ENCODE measurements at regions not wholly inside any gene's neighbourhood (a gene's known extent, or its start where the extent isn't known, plus 50 kb on each side); places are given as distances from the start of the nearest gene placed in this dataset.

DNA sequence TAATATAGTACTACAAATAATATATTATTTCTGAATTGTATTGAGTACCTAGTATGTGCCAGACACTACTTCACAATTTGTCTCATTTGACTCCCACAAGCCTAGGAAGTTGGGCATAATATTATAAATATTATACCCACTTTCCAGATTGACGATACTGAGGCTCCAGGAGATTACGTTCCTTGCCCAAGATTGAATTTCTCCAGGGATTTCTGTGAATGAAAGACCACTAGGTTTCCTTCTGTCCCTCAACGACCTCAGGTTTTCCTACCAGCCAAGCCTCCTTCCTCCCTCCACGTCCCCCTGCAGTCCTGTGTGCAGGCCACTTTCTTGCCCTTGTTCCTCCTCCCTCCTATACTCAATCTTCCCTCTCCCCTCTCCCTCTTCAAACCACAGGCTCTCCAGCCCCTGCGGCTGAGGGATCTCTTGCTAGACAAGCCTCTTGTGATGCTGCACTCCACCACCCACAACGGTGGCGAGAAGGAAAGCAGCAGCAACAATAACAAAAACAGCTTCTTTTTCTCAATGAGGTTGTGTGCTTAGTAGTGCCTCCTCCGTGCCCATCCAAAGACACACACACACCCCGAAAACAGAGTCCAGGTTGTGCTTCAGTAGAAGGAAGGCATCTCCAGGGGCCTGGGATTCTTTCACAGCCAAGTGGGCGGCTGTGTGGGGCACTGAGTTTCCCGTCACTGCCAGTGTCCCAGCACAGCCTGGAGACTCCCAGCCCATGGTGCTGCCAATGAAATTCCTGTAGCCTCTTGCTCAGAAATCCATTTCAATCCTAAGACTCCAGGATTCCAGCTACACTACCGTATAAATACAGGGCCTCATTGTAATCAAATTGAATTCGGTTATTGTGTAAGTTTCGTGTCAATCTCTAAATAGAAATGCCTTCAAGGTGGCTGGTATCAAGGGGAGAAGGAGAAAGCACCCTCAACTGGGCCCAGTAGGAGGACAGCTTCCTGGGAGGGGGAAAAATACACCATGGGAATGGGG, 94.4 kb downstream of the NCR2 start:
- no peak for DNase-seq

DNA sequence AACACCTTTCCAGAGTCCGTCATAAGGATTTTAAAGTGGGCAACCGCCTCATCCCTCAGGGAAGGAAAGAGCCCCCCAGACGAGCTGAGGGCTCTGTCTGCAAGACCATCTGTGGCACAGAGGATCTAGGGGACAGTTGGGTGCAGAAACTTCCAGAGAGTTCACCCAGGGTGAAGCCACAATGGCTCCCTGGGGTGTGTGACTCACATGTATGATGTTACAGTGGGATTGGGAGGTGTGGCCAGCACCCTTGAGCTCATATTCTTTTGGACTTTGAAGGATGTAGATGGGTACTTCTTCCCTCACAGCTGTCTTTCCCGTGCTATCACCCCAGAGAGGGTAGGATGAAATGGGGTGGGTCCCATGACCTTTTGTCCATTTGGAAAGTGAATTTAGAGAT, 95.5 kb downstream of the NCR2 start:
- DNase-seq, result no peak

DNA sequence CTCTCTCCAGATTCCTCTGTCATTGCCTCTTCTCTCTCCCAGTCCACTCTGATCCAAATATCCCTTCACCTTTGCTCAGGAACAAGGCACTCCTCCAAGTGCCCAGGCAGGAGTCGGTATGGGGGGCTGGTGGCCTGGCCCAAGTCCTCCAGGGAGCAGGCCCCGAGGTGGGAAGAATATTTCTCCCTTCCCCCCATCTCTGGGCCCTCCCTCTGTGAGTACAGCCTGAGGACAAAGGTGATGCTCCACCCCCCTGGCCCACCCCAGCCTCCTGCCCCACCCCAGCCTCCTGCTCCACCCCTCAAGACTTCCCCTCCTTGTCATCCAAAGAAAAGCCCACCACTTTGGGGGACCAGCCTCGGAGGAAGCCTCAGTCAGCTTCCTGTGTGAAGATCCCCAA, 96.9 kb downstream of the NCR2 start:
- no peak for DNase-seq

GRCh38 chr6:41434803-41435481, 99.5 kb downstream of the NCR2 start:
- DNase-seq, result no peak

DNA sequence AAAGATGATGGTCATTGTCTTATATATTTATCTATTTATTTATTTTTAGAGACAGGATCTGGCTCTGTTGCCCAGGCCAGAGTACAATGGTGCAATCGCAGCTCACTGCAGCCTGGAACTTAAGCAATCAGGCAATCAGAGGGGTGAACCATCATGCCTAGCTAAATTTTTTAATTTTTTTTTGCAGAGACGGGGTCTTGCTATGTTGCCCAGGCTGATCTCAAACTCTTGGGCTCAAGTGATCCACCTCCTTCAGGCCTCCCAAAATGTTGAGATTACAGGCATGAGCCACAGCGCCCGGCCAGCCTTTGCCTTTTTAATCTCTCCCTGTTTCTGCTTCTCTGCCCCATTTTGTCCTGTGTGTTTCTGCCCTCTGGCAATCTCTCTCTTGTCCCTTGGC, 102.2 kb downstream of the NCR2 start:
- no peak for DNase-seq

DNA sequence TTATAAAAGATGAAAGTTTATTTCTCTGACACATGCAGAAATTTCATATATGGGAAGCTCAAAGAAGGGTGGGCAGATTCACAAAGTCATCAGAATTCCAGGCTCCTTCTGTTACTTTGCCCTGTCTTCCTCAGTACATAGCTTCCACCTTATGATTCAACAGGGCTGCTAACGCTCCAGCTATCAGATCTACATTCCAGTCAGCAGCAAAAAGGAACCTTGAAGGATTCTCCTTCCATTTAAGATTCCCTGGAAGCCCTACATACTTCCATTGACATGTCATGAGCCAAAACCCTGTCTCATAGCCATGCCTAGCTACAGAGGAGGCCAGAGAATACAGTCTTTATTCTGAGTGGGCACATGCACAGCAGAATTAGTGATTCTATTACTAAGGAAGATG, 103.3 kb downstream of the NCR2 start:
- no peak for DNase-seq

DNA sequence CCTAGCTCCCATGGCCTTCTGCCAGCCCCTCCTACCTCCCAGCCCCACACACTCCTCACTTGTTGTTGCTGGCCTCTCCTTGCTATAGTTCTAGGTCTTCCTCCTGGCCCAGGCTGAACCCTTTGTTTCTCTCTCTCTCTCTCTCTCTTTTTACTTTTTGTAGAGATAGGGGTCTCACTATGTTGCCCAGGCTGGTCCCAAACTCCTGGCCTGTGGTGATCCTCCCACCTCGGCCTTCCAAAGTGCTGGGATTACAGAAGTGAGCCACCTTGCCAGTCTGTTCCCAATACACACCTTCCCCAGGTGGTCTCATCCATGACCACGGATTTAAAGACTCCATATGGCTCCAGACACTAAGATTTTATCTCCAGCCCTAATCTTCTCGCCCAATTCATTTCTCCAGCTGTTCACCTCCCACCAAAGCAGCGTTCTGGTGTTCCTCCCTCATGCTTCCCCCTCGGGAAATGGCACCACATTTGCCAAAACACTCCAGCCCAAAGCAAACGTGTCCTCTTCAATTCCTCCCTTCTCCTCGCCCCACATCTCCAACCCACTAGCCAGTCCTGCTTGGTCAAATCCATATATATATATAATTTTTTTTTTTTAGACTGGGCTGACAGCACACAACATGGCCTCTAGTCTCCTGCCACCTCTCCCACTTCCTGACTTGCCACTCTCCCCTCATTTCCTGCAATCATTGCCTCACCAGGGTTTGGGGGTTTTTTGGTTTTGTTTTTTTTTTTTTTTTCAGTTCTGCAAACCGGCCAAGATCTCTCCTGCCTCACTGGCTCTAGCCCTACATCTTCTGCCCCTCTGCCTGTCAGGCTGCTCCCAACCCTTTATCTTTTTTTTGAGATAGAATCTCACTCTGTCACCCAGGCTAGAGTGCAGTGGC, 104.4 kb downstream of the NCR2 start:
- no peak for DNase-seq

DNA sequence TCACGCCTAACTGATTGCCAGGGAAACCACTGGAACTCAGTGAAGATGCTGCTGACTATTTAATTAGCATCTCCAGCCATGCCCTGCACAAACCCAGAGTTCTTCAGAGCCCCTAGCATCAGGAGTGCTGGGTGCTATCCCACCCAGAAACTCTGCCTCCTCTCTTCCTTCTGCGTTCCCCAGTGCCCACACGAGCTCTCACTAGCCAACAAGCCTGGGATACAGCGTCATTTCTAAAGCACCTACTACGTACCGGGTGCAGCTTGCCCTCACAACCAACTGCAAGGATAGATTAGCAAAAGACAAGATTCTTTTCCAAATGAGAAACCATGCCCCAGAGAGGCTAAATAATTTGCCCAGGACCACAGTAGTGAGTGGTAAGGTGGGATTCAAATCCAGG, 105.2 kb upstream of the FOXP4 start:
- DNase-seq, result no peak

GRCh38 chr6:41441598-41442351, 104.4 kb upstream of the FOXP4 start:
- DNase-seq, result no peak

DNA sequence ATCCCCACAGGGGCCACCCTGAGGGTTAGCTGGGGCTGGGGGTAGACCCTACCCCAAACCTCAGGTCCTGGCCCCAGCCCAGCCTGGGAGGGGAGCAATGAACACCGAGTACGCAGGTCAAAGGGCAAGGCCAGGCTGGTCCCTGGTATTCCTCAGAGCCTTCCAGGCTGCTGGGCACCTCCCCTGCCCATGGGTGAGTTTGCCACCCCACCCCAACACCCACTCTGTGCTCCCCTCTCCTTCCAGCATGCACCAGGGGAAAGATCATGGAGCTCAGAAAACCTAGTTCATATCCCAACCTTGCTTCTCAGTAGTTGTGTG, 103.9 kb upstream of the FOXP4 start:
- DNase-seq, result no peak

GRCh38 chr6:41442800-41443501, 103.2 kb upstream of the FOXP4 start:
- DNase-seq, result no peak

GRCh38 chr6:41443616-41444525, 102.3 kb upstream of the FOXP4 start:
- DNase-seq, result no peak

DNA sequence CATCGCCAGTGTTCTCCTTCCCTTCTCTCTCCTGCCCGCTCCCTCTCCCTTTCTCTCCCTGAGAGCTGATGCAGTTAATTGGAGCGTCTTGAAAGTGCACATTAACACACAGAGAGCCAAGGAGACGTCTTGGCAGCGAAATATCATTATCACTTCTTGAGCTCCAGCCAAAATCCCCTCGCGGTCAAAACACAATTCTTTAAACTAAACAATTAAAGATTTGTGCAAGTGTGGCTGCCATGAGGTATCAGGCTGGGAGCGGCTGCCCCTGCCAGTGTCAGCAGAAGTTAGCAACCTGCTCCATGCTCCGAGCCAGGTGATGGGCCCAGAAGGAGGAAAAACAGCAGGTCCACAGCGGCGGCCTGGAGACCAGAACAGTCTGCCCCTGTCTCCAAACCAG, 100.9 kb upstream of the FOXP4 start:
- DNase-seq, result no peak

GRCh38 chr6:41446132-41446531, 100.0 kb upstream of the FOXP4 start:
- DNase-seq, result no peak

DNA sequence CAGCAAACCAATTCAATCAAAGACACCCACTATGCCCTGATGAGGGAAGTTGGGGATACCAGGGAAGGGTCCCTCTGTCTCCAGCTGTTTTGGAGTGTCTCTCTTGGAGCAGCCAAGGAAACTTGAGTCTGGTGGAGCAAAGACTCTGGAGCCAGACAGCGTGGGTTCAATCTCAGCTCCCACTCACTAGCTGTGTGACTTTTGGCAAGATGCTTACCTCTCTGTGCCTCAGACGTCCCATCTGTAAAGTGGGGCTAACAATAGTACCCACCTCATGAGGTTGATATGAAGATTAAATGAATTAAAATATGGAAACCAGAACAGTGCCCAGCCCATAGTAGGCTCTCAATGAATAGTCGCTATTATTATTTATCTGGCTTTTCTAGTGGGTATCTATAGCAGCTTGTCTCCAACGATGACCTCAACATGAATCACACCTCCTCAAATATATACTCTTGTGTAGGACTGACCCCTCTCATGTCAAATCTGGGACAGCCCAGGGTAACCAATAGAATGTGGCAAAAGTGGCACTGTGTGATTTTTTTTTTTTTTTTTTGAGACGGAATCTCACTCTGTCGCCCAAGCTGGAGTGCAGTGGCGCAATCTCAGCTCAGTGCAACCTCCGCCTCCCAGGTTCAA, 99.2 kb upstream of the FOXP4 start:
- DNase-seq, result no peak

DNA sequence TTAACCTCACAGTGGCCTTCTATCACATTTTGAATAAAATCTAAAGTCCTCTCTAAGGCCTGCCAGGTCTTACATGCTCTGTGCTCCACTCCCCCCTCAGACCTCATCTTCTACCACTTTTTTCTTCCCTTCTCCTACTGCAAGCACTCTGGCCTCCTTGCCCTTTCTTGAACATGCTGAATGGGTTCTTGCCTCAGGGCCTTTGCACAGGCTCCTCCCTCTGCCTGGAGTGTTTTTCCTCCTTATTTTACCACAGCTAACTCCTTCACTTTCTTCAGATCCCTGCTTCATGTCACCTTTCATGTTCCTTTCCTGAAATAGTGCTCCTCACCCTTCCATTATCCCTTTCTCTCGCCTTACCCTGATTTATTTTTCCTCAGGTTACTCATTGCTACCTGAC, 97.9 kb upstream of the FOXP4 start:
- no peak for DNase-seq

DNA sequence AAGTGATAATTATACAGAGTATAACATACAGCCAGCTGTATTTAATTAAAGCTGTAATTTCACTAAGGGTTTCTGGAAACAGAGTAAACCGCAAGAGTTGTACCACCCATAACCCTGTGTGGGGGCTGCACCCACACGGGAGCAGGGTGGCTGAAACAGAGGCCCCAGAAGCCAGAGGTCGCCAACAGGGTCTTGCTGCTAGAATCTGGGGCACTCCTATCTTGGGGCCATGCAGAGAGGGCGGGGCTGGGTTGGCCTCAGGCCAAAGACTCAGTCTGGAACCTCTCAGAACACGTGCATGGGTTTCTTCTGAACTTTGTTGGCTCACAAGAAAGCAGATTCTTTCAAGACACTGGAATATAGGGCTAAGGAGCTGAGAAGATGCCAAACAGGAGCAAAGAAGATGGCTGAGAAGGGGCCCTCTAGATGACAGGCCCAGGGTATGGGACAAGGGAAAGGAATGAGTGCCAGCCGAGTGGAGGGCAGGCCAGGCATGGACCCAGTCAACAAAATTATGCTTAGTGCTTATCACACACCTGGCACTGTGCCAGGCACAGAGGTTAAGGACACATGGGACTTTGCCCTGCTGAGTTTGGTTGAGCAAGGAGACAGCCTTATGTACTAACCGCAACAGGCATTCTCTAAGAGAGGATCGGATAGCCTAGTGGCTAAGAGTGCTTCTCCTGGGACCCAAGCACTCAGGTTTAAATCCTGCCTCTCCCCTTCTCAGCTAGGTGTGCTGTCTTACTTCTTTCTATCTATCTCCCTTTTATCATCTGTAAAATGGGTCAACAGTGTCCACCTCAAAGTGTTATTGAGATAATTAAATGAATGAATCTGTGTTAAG, 96.6 kb upstream of the FOXP4 start:
- peak; percentile 5 for DNase-seq

GRCh38 chr6:41450581-41450980, 95.6 kb upstream of the FOXP4 start:
- no peak for DNase-seq

DNA sequence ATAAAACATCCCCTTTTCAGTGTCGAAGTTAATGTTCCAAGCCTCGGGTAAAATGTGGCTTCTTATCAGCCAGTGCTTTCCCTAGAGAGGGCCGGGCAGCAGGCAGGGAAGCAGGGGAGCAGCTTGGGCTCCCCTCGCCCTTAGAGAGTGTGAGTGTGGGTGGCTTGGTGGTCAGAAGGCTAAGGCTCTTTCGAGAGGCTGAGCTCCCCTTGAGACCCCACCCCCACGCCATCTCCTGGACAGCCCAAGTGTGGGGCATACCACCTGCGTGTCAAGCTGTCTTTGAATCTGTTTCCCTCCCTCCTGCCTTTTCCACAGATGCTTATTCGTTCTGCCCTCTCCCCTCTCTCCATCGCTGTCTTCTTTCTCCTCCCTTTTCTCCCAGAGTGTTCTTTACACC, 95.1 kb upstream of the FOXP4 start:
- no peak for DNase-seq
